ENCODE measurements at regions not wholly inside any gene's neighbourhood (a gene's known extent, or its start where the extent isn't known, plus 50 kb on each side); places are given as distances from the start of the nearest gene placed in this dataset.

GRCh38 chr2:133966720-133967304 is 287.1 kb upstream of the MGAT5 start:
- WGBS = 56% methylated on average over 4 of the region's 4 CpGs
- Histone ChIP-seq H3K4me3 (ENCODE audit: low read length in 2 of 2) (no peak overlapping the region), H3K4me1 (ENCODE audit: control insufficient read depth in 2 of 2, insufficient read depth in 2 of 2, low read length in 2 of 2) (no peaks in the 10 kb centered on the region), H3K27ac (ENCODE audit: low read depth in 1 of 2, low read length in 1 of 2) (no peak overlapping the region), H3K27me3 (ENCODE audit: control insufficient read depth in 2 of 2, insufficient read depth in 1 of 2, low read length in 1 of 2) (no peaks in the 10 kb centered on the region), H3K9me3 (ENCODE audit: control insufficient read depth in 2 of 2, insufficient read depth in 1 of 2, low read length in 1 of 2) (no peaks in the 10 kb centered on the region), H3K36me3 (ENCODE audit: control insufficient read depth in 2 of 2, insufficient read depth in 2 of 2, low read length in 1 of 2) (no peaks in the 10 kb centered on the region)
- no peak for DNase-seq (ENCODE audit: low read depth in 6 of 9, low spot score in 9 of 9)

GRCh38 chr2:133967326-133967725 is 286.5 kb upstream of the MGAT5 start:
- 87% methylated on average over 4 of the region's 4 CpGs for WGBS
- no peaks in the 10 kb centered on the region for H3K36me3 ChIP-seq (ENCODE audit: control insufficient read depth in 2 of 2, insufficient read depth in 2 of 2, low read length in 1 of 2)
- no peaks in the 10 kb centered on the region for H3K27me3 ChIP-seq (ENCODE audit: control insufficient read depth in 2 of 2, insufficient read depth in 1 of 2, low read length in 1 of 2)
- DNase-seq (ENCODE audit: low read depth in 6 of 9, low spot score in 9 of 9) = no peak
- no peaks in the 10 kb centered on the region for H3K9me3 ChIP-seq (ENCODE audit: control insufficient read depth in 2 of 2, insufficient read depth in 1 of 2, low read length in 1 of 2)
- H3K4me1 ChIP-seq (ENCODE audit: control insufficient read depth in 2 of 2, insufficient read depth in 2 of 2, low read length in 2 of 2) = no peaks in the 10 kb centered on the region
- no peak overlapping the region for H3K4me3 ChIP-seq (ENCODE audit: low read length in 2 of 2)
- H3K27ac ChIP-seq (ENCODE audit: low read depth in 1 of 2, low read length in 1 of 2) = no peak overlapping the region

GRCh38 chr2:133968446-133968845 is 285.4 kb upstream of the MGAT5 start:
- 88% methylated on average over 3 of the region's 3 CpGs for WGBS
- Histone ChIP-seq H3K27ac (ENCODE audit: low read depth in 1 of 2, low read length in 1 of 2) (no peak overlapping the region), H3K9me3 (ENCODE audit: control insufficient read depth in 2 of 2, insufficient read depth in 1 of 2, low read length in 1 of 2) (no peaks in the 10 kb centered on the region), H3K36me3 (ENCODE audit: control insufficient read depth in 2 of 2, insufficient read depth in 2 of 2, low read length in 1 of 2) (no peaks in the 10 kb centered on the region), H3K4me1 (ENCODE audit: control insufficient read depth in 2 of 2, insufficient read depth in 2 of 2, low read length in 2 of 2) (no peaks in the 10 kb centered on the region), H3K4me3 (ENCODE audit: low read length in 2 of 2) (no peak overlapping the region), H3K27me3 (ENCODE audit: control insufficient read depth in 2 of 2, insufficient read depth in 1 of 2, low read length in 1 of 2) (no peaks in the 10 kb centered on the region)
- no peak for DNase-seq (ENCODE audit: low read depth in 6 of 9, low spot score in 9 of 9)

GRCh38 chr2:133970641-133971040 is 283.2 kb upstream of the MGAT5 start:
- no peak for DNase-seq (ENCODE audit: low read depth in 6 of 9, low spot score in 9 of 9)

GRCh38 chr2:133972297-133972696 is 281.6 kb upstream of the MGAT5 start:
- H3K27me3 ChIP-seq (ENCODE audit: control insufficient read depth in 2 of 2, insufficient read depth in 1 of 2, low read length in 1 of 2) = no peaks in the 10 kb centered on the region
- H3K9me3 ChIP-seq (ENCODE audit: control insufficient read depth in 2 of 2, insufficient read depth in 1 of 2, low read length in 1 of 2) = no peaks in the 10 kb centered on the region
- WGBS = 92% methylated on average over 2 of the region's 2 CpGs
- no peaks in the 10 kb centered on the region for H3K36me3 ChIP-seq (ENCODE audit: control insufficient read depth in 2 of 2, insufficient read depth in 2 of 2, low read length in 1 of 2)
- H3K4me1 ChIP-seq (ENCODE audit: control insufficient read depth in 2 of 2, insufficient read depth in 2 of 2, low read length in 2 of 2) = no peaks in the 10 kb centered on the region
- H3K4me3 ChIP-seq (ENCODE audit: low read length in 2 of 2) = no peak overlapping the region
- DNase-seq (ENCODE audit: low read depth in 6 of 9, low spot score in 9 of 9) = no peak
- H3K27ac ChIP-seq (ENCODE audit: low read depth in 1 of 2, low read length in 1 of 2) = no peak overlapping the region

More at GRCh38 chr2:133970641-133971040, 283.2 kb upstream of the MGAT5 start:
- no peaks in the 10 kb centered on the region for H3K9me3 ChIP-seq (ENCODE audit: control insufficient read depth in 2 of 2, insufficient read depth in 1 of 2, low read length in 1 of 2)
- WGBS = 81% methylated on average over 6 of the region's 6 CpGs
- H3K4me1 ChIP-seq (ENCODE audit: control insufficient read depth in 2 of 2, insufficient read depth in 2 of 2, low read length in 2 of 2) = no peaks in the 10 kb centered on the region
- no peaks in the 10 kb centered on the region for H3K36me3 ChIP-seq (ENCODE audit: control insufficient read depth in 2 of 2, insufficient read depth in 2 of 2, low read length in 1 of 2)
- H3K4me3 ChIP-seq (ENCODE audit: low read length in 2 of 2) = no peak overlapping the region
- no peaks in the 10 kb centered on the region for H3K27me3 ChIP-seq (ENCODE audit: control insufficient read depth in 2 of 2, insufficient read depth in 1 of 2, low read length in 1 of 2)
- no peak overlapping the region for H3K27ac ChIP-seq (ENCODE audit: low read depth in 1 of 2, low read length in 1 of 2)

- H3K9me3 ChIP-seq (ENCODE audit: control insufficient read depth in 2 of 2, insufficient read depth in 1 of 2, low read length in 1 of 2) = no peaks in the 10 kb centered on the region
- no peak for DNase-seq (ENCODE audit: low read depth in 6 of 9, low spot score in 9 of 9)
- H3K4me3 ChIP-seq (ENCODE audit: low read length in 2 of 2) = no peak overlapping the region
- no peaks in the 10 kb centered on the region for H3K36me3 ChIP-seq (ENCODE audit: control insufficient read depth in 2 of 2, insufficient read depth in 2 of 2, low read length in 1 of 2)
- H3K27me3 ChIP-seq (ENCODE audit: control insufficient read depth in 2 of 2, insufficient read depth in 1 of 2, low read length in 1 of 2) = no peaks in the 10 kb centered on the region
- WGBS = 93% methylated on average over 8 of the region's 8 CpGs
- no peaks in the 10 kb centered on the region for H3K4me1 ChIP-seq (ENCODE audit: control insufficient read depth in 2 of 2, insufficient read depth in 2 of 2, low read length in 2 of 2)
- H3K27ac ChIP-seq (ENCODE audit: low read depth in 1 of 2, low read length in 1 of 2) = no peak overlapping the region
Observed at GRCh38 chr2:133972786-133973185, 281.1 kb upstream of the MGAT5 start.

GRCh38 chr2:133974353-133974752 is 279.5 kb upstream of the MGAT5 start:
- Histone ChIP-seq H3K27ac (ENCODE audit: low read depth in 1 of 2, low read length in 1 of 2) (no peak overlapping the region), H3K36me3 (ENCODE audit: control insufficient read depth in 2 of 2, insufficient read depth in 2 of 2, low read length in 1 of 2) (no peaks in the 10 kb centered on the region), H3K4me1 (ENCODE audit: control insufficient read depth in 2 of 2, insufficient read depth in 2 of 2, low read length in 2 of 2) (no peaks in the 10 kb centered on the region), H3K9me3 (ENCODE audit: control insufficient read depth in 2 of 2, insufficient read depth in 1 of 2, low read length in 1 of 2) (peaks cover 0 to 3% of the 10 kb centered on the region in 2 donors), H3K27me3 (ENCODE audit: control insufficient read depth in 2 of 2, insufficient read depth in 1 of 2, low read length in 1 of 2) (no peaks in the 10 kb centered on the region), H3K4me3 (ENCODE audit: low read length in 2 of 2) (no peak overlapping the region)
- DNase-seq (ENCODE audit: low read depth in 6 of 9, low spot score in 9 of 9) = no peak
- 98% methylated on average over 1 of the region's 1 CpG for WGBS

- WGBS = 0% methylated on average over 1 of the region's 1 CpG
- no peaks in the 10 kb centered on the region for H3K27me3 ChIP-seq (ENCODE audit: control insufficient read depth in 2 of 2, insufficient read depth in 1 of 2, low read length in 1 of 2)
- no peak overlapping the region for H3K27ac ChIP-seq (ENCODE audit: low read depth in 1 of 2, low read length in 1 of 2)
- no peaks in the 10 kb centered on the region for H3K4me1 ChIP-seq (ENCODE audit: control insufficient read depth in 2 of 2, insufficient read depth in 2 of 2, low read length in 2 of 2)
- H3K9me3 ChIP-seq (ENCODE audit: control insufficient read depth in 2 of 2, insufficient read depth in 1 of 2, low read length in 1 of 2) = peaks cover 0 to 5% of the 10 kb centered on the region in 2 donors
- no peak for DNase-seq (ENCODE audit: low read depth in 6 of 9, low spot score in 9 of 9)
- no peaks in the 10 kb centered on the region for H3K36me3 ChIP-seq (ENCODE audit: control insufficient read depth in 2 of 2, insufficient read depth in 2 of 2, low read length in 1 of 2)
- no peak overlapping the region for H3K4me3 ChIP-seq (ENCODE audit: low read length in 2 of 2)
Observed at GRCh38 chr2:133975135-133975534, 278.7 kb upstream of the MGAT5 start.

GRCh38 chr2:133975676-133976428 is 278.0 kb upstream of the MGAT5 start:
- DNase-seq (ENCODE audit: low read depth in 6 of 9, low spot score in 9 of 9) = no peak
- 42% methylated on average over 2 of the region's 2 CpGs for WGBS
- Histone ChIP-seq H3K27ac (ENCODE audit: low read depth in 1 of 2, low read length in 1 of 2) (no peak overlapping the region), H3K4me1 (ENCODE audit: control insufficient read depth in 2 of 2, insufficient read depth in 2 of 2, low read length in 2 of 2) (no peaks in the 10 kb centered on the region), H3K9me3 (ENCODE audit: control insufficient read depth in 2 of 2, insufficient read depth in 1 of 2, low read length in 1 of 2) (peaks cover 0 to 5% of the 10 kb centered on the region in 2 donors), H3K36me3 (ENCODE audit: control insufficient read depth in 2 of 2, insufficient read depth in 2 of 2, low read length in 1 of 2) (no peaks in the 10 kb centered on the region), H3K27me3 (ENCODE audit: control insufficient read depth in 2 of 2, insufficient read depth in 1 of 2, low read length in 1 of 2) (no peaks in the 10 kb centered on the region), H3K4me3 (ENCODE audit: low read length in 2 of 2) (no peak overlapping the region)
